ENCODE measurements at regions not wholly inside any gene's neighbourhood (a gene's known extent, or its start where the extent isn't known, plus 50 kb on each side); places are given as distances from the start of the nearest gene placed in this dataset.

- H3K27me3 ChIP-seq (ENCODE audit: control insufficient read depth in 4 of 4, insufficient read depth in 4 of 4, low read length in 3 of 4), result no peaks in the 10 kb centered on the region
- H3K36me3 ChIP-seq (ENCODE audit: control insufficient read depth in 4 of 4, insufficient read depth in 3 of 4, low read depth in 1 of 4, low read length in 3 of 4), result no peaks in the 10 kb centered on the region
- no peak overlapping the region for H3K4me3 ChIP-seq (ENCODE audit: low read depth in 1 of 3, low read length in 3 of 3)
- TF ChIP-seq NR2F2 (IDR thresholded peaks at IDR 0.05), result no peak
- no peak for TF ChIP-seq FOXA1 (IDR thresholded peaks at IDR 0.05)
- no peak for TF ChIP-seq EGR1 (IDR thresholded peaks at IDR 0.05; ENCODE audit: low read depth in 2 of 2)
- no peak for TF ChIP-seq HNF4A (conservative IDR thresholded peaks at IDR 0.05)
- no peaks in the 10 kb centered on the region for H3K9me3 ChIP-seq (ENCODE audit: control insufficient read depth in 4 of 4, low read length in 3 of 4)
- DNase-seq (ENCODE audit: low spot score), result no peak
- H3K9ac ChIP-seq (ENCODE audit: low read depth in 1 of 2, low read length in 2 of 2), result no peak overlapping the region
- no peaks in the 10 kb centered on the region for H3K4me1 ChIP-seq (ENCODE audit: control insufficient read depth in 4 of 4, insufficient read depth in 4 of 4, low read length in 3 of 4)
- WGBS, result 54% methylated on average over 1 of the region's 1 CpG
- H3K27ac ChIP-seq (ENCODE audit: low read depth in 1 of 2, low read length in 2 of 2), result no peak overlapping the region
These were observed 298.5 kb upstream of the PPP2R3A start for GRCh38 chr3:135667061-135667460.

GRCh38 chr3:135674508-135674907 is 291.0 kb upstream of the PPP2R3A start:
- no peak overlapping the region for H3K27ac ChIP-seq (ENCODE audit: low read depth in 1 of 2, low read length in 2 of 2)
- no peaks in the 10 kb centered on the region for H3K27me3 ChIP-seq (ENCODE audit: control insufficient read depth in 4 of 4, insufficient read depth in 4 of 4, low read length in 3 of 4)
- TF ChIP-seq TAF1 (conservative IDR thresholded peaks at IDR 0.05) (no peak), EGR1 (IDR thresholded peaks at IDR 0.05; ENCODE audit: low read depth in 2 of 2) (no peak), FOXA1 (IDR thresholded peaks at IDR 0.05) (no peak), YY1 (IDR thresholded peaks at IDR 0.05) (no peak), JUND (IDR thresholded peaks at IDR 0.05) (no peak), GABPA (IDR thresholded peaks at IDR 0.05 in 1 of 2, conservative IDR thresholded peaks at IDR 0.05 in 1 of 2) (no peak), HNF4A (conservative IDR thresholded peaks at IDR 0.05) (no peak), RXRA (IDR thresholded peaks at IDR 0.05) (no peak), FOXA2 (IDR thresholded peaks at IDR 0.05) (no peak), REST (IDR thresholded peaks at IDR 0.05) (no peak), NR2F2 (IDR thresholded peaks at IDR 0.05) (no peak), CTCF (IDR thresholded peaks at IDR 0.05; ENCODE audit: low read depth, low read length, missing input control) (no peak), MAX (IDR thresholded peaks at IDR 0.05) (no peak), HNF4G (IDR thresholded peaks at IDR 0.05) (no peak)
- TF ChIP-seq, protein P1, sequence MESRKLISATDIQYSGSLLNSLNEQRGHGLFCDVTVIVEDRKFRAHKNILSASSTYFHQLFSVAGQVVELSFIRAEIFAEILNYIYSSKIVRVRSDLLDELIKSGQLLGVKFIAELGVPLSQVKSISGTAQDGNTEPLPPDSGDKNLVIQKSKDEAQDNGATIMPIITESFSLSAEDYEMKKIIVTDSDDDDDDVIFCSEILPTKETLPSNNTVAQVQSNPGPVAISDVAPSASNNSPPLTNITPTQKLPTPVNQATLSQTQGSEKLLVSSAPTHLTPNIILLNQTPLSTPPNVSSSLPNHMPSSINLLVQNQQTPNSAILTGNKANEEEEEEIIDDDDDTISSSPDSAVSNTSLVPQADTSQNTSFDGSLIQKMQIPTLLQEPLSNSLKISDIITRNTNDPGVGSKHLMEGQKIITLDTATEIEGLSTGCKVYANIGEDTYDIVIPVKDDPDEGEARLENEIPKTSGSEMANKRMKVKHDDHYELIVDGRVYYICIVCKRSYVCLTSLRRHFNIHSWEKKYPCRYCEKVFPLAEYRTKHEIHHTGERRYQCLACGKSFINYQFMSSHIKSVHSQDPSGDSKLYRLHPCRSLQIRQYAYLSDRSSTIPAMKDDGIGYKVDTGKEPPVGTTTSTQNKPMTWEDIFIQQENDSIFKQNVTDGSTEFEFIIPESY (IDR thresholded peaks at IDR 0.05), result no peak
- TF ChIP-seq, protein P2, sequence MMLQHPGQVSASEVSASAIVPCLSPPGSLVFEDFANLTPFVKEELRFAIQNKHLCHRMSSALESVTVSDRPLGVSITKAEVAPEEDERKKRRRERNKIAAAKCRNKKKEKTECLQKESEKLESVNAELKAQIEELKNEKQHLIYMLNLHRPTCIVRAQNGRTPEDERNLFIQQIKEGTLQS (IDR thresholded peaks at IDR 0.05), result no peak
- 93% methylated on average over 3 of the region's 3 CpGs for WGBS
- DNase-seq (ENCODE audit: low spot score), result no peak
- H3K9me3 ChIP-seq (ENCODE audit: control insufficient read depth in 4 of 4, low read length in 3 of 4), result peaks cover 0 to 2% (median 0%) of the 10 kb centered on the region in 4 donors
- no peak overlapping the region for H3K9ac ChIP-seq (ENCODE audit: low read depth in 1 of 2, low read length in 2 of 2)
- no peak overlapping the region for H3K4me3 ChIP-seq (ENCODE audit: low read depth in 1 of 3, low read length in 3 of 3)
- H3K4me1 ChIP-seq (ENCODE audit: control insufficient read depth in 4 of 4, insufficient read depth in 4 of 4, low read length in 3 of 4), result peaks cover 0 to 4% (median under 1%) of the 10 kb centered on the region in 4 donors
- no peaks in the 10 kb centered on the region for H3K36me3 ChIP-seq (ENCODE audit: control insufficient read depth in 4 of 4, insufficient read depth in 3 of 4, low read depth in 1 of 4, low read length in 3 of 4)

Measured in liver (tissue), 8 donors.